WTC11 (cell line): ENCODE measurements at regions not wholly inside any gene's neighbourhood (a gene's known extent, or its start where the extent isn't known, plus 50 kb on each side); places are given as distances from the start of the nearest gene placed in this dataset.

Source experiments
- ATAC-seq: fragments of 200-7000 bp; cut with Tn5 transposase; 2 replicates; pipeline ENCODE4 v1.10.0; 2021; ENCODE audit warnings: mild to moderate bottlenecking, moderate library complexity
- CTCF ChIA-PET: fragments of 300-600 bp; sonication (Branson Sonifier 250); formaldehyde crosslinking; loops from one replicate; lab custom pipeline; 2021; ENCODE audit warnings: antibody characterized with exemption; lab: Charles Lee
- POLR2A ChIA-PET: fragments of 350-600 bp; sonication (Branson Sonifier 250); formaldehyde crosslinking; loops from one replicate; lab custom pipeline; 2021; ENCODE audit warnings: antibody characterized with exemption; lab: Charles Lee
- DNase-seq: peaks from one replicate; pipeline ENCODE4 v3.0.0; 2021; ENCODE audit warnings: low spot score
- H3K27ac Mint-ChIP-seq: 2 replicates; pipeline ENCODE4 v1.8.0; 2021; ENCODE audit warnings: mixed read lengths
- H3K27me3 Mint-ChIP-seq: 2 replicates; pipeline ENCODE4 v1.8.0; 2021; ENCODE audit warnings: low read depth, mild to moderate bottlenecking, moderate library complexity, mixed read lengths
- H3K36me3 Mint-ChIP-seq: 2 replicates; pipeline ENCODE4 v1.8.0; 2021; ENCODE audit warnings: mixed read lengths
- H3K4me1 Mint-ChIP-seq: 2 replicates; pipeline ENCODE4 v1.8.0; 2022; ENCODE audit warnings: mixed read lengths
- H3K4me3 Mint-ChIP-seq: 2 replicates; pipeline ENCODE4 v1.8.0; 2021; ENCODE audit warnings: mild to moderate bottlenecking, moderate library complexity, mixed read lengths
- H3K9me3 Mint-ChIP-seq: 2 replicates; pipeline ENCODE4 v1.8.0; 2021; ENCODE audit warnings: mixed read lengths
- ATF2 ChIP-seq: sonication (generic); formaldehyde crosslinking; IDR thresholded peaks from 2 replicates; pipeline ENCODE4 v1.8.1; 2022; ENCODE audit warnings: low read depth, missing genetic modification reagents, borderline replicate concordance
- CTCF ChIP-seq: fragments of 200-600 bp; IDR thresholded peaks from 2 replicates; pipeline ENCODE4 v1.8.0; 2022; ENCODE audit warnings: antibody characterized with exemption
- E2F5 ChIP-seq: sonication (generic); formaldehyde crosslinking; IDR thresholded peaks from 2 replicates; pipeline ENCODE4 v1.8.1; 2022; ENCODE audit warnings: mild to moderate bottlenecking, moderate library complexity, missing genetic modification reagents
- ETV6 ChIP-seq: sonication (generic); formaldehyde crosslinking; IDR thresholded peaks from 2 replicates; pipeline ENCODE4 v1.8.1; 2022; ENCODE audit warnings: mild to moderate bottlenecking, missing genetic modification reagents
- GTF2I ChIP-seq: fragments of 250-450 bp; sonication (Bioruptor Pico); conservative IDR thresholded peaks from 2 replicates; pipeline ENCODE4 v1.4.0; 2021; ENCODE audit warnings: mild to moderate bottlenecking
- IRF1 ChIP-seq: sonication (generic); formaldehyde crosslinking; IDR thresholded peaks from 2 replicates; pipeline ENCODE4 v1.8.0; 2023; ENCODE audit warnings: missing genetic modification reagents
- IRF2 ChIP-seq: sonication (generic); formaldehyde crosslinking; IDR thresholded peaks from 2 replicates; pipeline ENCODE4 v1.8.0; 2022; ENCODE audit warnings: low read depth, missing genetic modification reagents, borderline replicate concordance
- KAT7 ChIP-seq: sonication (generic); formaldehyde crosslinking; IDR thresholded peaks from 2 replicates; pipeline ENCODE4 v1.8.1; 2023; ENCODE audit warnings: missing genetic modification reagents, mild to moderate bottlenecking, borderline replicate concordance
- NFYB ChIP-seq: sonication (generic); formaldehyde crosslinking; conservative IDR thresholded peaks from 2 replicates; pipeline ENCODE4 v1.8.0; 2022; ENCODE audit warnings: low read depth, missing genetic modification reagents
- RELA ChIP-seq: sonication (generic); formaldehyde crosslinking; IDR thresholded peaks from 2 replicates; pipeline ENCODE4 v1.8.1; 2022; ENCODE audit warnings: missing genetic modification reagents, mild to moderate bottlenecking, borderline replicate concordance
- SOX15 ChIP-seq: fragments of 250-450 bp; sonication (Bioruptor Pico); IDR thresholded peaks from 2 replicates; pipeline ENCODE4 v1.9.0; 2021; ENCODE audit warnings: mild to moderate bottlenecking
- TCF7 ChIP-seq: sonication (generic); formaldehyde crosslinking; IDR thresholded peaks from 2 replicates; pipeline ENCODE4 v1.8.0; 2022; ENCODE audit warnings: mild to moderate bottlenecking, low read depth, missing genetic modification reagents, moderate library complexity
- TEAD1 ChIP-seq: sonication (generic); formaldehyde crosslinking; IDR thresholded peaks from 2 replicates; pipeline ENCODE4 v1.8.0; 2022; ENCODE audit warnings: mild to moderate bottlenecking, missing genetic modification reagents
- TEAD4 ChIP-seq: sonication (generic); formaldehyde crosslinking; IDR thresholded peaks from 2 replicates; pipeline ENCODE4 v1.8.0; 2022; ENCODE audit warnings: mild to moderate bottlenecking, missing genetic modification reagents
- ZNF138 ChIP-seq: sonication (generic); formaldehyde crosslinking; conservative IDR thresholded peaks from 2 replicates; pipeline ENCODE4 v1.8.1; 2022; ENCODE audit warnings: mild to moderate bottlenecking, moderate library complexity, missing genetic modification reagents
- ZNF416 ChIP-seq: fragments of 250-450 bp; sonication (Bioruptor Pico); IDR thresholded peaks from 2 replicates; pipeline ENCODE4 v1.9.0; 2021; ENCODE audit warnings: mild to moderate bottlenecking, inconsistent platforms
- ZNF425 ChIP-seq: fragments of 250-450 bp; sonication (Bioruptor Pico); conservative IDR thresholded peaks from 2 replicates; pipeline ENCODE4 v1.9.0; 2021; ENCODE audit warnings: mild to moderate bottlenecking
- TF ChIP-seq, protein P1 (sequence below): sonication (generic); formaldehyde crosslinking; IDR thresholded peaks from 2 replicates; pipeline ENCODE4 v1.8.1; 2023; ENCODE audit warnings: mild to moderate bottlenecking, missing genetic modification reagents, moderate library complexity
- TF ChIP-seq, protein P2 (sequence below): sonication (generic); formaldehyde crosslinking; IDR thresholded peaks from 2 replicates; pipeline ENCODE4 v1.8.1; 2023; ENCODE audit warnings: mild to moderate bottlenecking, missing genetic modification reagents, borderline replicate concordance
- TF ChIP-seq, protein P3 (sequence below): sonication (generic); formaldehyde crosslinking; IDR thresholded peaks from 2 replicates; pipeline ENCODE4 v1.8.1; 2023; ENCODE audit warnings: mild to moderate bottlenecking, missing genetic modification reagents

GRCh38 chr9:75574569-75574968 lies 315.9 kb upstream of the PCSK5 start:
- POLR2A ChIA-PET = no interaction called here
- no peak for TF ChIP-seq TEAD1 (CRISPR knock-in tag)
- no peak for TF ChIP-seq ZNF138 (CRISPR knock-in tag)
- no peak for TF ChIP-seq TEAD4
- no peak for TF ChIP-seq ATF2 (CRISPR knock-in tag)
- no peak for TF ChIP-seq IRF2 (CRISPR knock-in tag)
- TF ChIP-seq RELA (CRISPR knock-in tag) = no peak
- TF ChIP-seq GTF2I = no peak
- TF ChIP-seq KAT7 (CRISPR knock-in tag) = no peak
- TF ChIP-seq ZNF425 (CRISPR knock-in tag) = no peak
- TF ChIP-seq E2F5 = no peak
- no peak for TF ChIP-seq SOX15 (CRISPR knock-in tag)
- TF ChIP-seq, all 79 proteins: peak for 0
- no peak overlapping the region for H3K27ac Mint-ChIP-seq
- no peaks in the 10 kb centered on the region for H3K36me3 Mint-ChIP-seq
- H3K4me3 Mint-ChIP-seq = no peak overlapping the region
- no peaks in the 10 kb centered on the region for H3K9me3 Mint-ChIP-seq
- H3K4me1 Mint-ChIP-seq = peaks cover 13% of the 10 kb centered on the region
- ATAC-seq = no peak
- DNase-seq = no peak
- H3K27me3 Mint-ChIP-seq = no peaks in the 10 kb centered on the region
- CTCF ChIA-PET = interaction anchor here (1.1 kb wide), 1 partner anchor 27 kb away, joined by 3 read pairs; no protein-coding TSS in a partner anchor

DNA sequence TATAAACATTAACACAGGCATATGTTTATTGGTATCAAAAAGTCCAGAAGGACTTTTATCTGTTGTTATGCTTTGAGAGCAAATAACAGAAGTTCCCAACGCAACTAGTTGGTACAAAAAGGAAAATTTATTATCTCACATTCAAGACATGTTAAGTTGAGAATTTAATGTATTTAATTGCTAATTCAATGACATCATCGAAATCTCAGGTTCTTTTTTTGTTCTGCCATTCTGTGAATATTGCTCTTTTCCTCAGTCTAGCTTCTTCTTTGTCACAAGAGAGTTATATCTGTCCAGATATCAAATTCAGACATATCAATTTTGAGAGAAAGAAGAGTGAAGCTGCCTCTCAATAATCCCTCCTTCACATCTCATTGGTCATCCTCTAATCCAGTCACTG lies 307.6 kb upstream of the PCSK5 start:
- TF ChIP-seq IRF1 (CRISPR knock-in tag) (no peak), TEAD4 (no peak)
- ATAC-seq = no peak
- CTCF ChIA-PET = no interaction called here
- H3K9me3 Mint-ChIP-seq = peaks cover 14% of the 10 kb centered on the region
- H3K4me1 Mint-ChIP-seq = peaks cover 3% of the 10 kb centered on the region
- H3K27ac Mint-ChIP-seq = no peak overlapping the region
- no peaks in the 10 kb centered on the region for H3K36me3 Mint-ChIP-seq
- no peak for DNase-seq
- H3K27me3 Mint-ChIP-seq = no peaks in the 10 kb centered on the region
- H3K4me3 Mint-ChIP-seq = no peak overlapping the region
- POLR2A ChIA-PET = no interaction called here

GRCh38 chr9:75588808-75589207 lies 301.7 kb upstream of the PCSK5 start:
- Mint-ChIP-seq H3K27ac (no peak overlapping the region), H3K4me3 (no peak overlapping the region), H3K36me3 (no peaks in the 10 kb centered on the region; the same call in 1 of the 2 replicates), H3K9me3 (peaks cover 8% of the 10 kb centered on the region), H3K27me3 (no peaks in the 10 kb centered on the region), H3K4me1 (no peaks in the 10 kb centered on the region; the same call in 1 of the 2 replicates)
- ATAC-seq (no peak), DNase-seq (no peak)
- ChIA-PET POLR2A (no interaction called here), CTCF (no interaction called here)
- TF ChIP-seq ETV6 (no peak), CTCF (no peak), ZNF416 (CRISPR knock-in tag) (no peak), TCF7 (CRISPR knock-in tag) (no peak), NFYB (CRISPR knock-in tag) (no peak)
- TF ChIP-seq, protein P1, sequence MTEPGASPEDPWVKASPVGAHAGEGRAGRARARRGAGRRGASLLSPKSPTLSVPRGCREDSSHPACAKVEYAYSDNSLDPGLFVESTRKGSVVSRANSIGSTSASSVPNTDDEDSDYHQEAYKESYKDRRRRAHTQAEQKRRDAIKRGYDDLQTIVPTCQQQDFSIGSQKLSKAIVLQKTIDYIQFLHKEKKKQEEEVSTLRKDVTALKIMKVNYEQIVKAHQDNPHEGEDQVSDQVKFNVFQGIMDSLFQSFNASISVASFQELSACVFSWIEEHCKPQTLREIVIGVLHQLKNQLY (CRISPR knock-in tag) = no peak
- TF ChIP-seq, protein P2, sequence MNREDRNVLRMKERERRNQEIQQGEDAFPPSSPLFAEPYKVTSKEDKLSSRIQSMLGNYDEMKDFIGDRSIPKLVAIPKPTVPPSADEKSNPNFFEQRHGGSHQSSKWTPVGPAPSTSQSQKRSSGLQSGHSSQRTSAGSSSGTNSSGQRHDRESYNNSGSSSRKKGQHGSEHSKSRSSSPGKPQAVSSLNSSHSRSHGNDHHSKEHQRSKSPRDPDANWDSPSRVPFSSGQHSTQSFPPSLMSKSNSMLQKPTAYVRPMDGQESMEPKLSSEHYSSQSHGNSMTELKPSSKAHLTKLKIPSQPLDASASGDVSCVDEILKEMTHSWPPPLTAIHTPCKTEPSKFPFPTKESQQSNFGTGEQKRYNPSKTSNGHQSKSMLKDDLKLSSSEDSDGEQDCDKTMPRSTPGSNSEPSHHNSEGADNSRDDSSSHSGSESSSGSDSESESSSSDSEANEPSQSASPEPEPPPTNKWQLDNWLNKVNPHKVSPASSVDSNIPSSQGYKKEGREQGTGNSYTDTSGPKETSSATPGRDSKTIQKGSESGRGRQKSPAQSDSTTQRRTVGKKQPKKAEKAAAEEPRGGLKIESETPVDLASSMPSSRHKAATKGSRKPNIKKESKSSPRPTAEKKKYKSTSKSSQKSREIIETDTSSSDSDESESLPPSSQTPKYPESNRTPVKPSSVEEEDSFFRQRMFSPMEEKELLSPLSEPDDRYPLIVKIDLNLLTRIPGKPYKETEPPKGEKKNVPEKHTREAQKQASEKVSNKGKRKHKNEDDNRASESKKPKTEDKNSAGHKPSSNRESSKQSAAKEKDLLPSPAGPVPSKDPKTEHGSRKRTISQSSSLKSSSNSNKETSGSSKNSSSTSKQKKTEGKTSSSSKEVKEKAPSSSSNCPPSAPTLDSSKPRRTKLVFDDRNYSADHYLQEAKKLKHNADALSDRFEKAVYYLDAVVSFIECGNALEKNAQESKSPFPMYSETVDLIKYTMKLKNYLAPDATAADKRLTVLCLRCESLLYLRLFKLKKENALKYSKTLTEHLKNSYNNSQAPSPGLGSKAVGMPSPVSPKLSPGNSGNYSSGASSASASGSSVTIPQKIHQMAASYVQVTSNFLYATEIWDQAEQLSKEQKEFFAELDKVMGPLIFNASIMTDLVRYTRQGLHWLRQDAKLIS (CRISPR knock-in tag) = no peak
- TF ChIP-seq, protein P3, sequence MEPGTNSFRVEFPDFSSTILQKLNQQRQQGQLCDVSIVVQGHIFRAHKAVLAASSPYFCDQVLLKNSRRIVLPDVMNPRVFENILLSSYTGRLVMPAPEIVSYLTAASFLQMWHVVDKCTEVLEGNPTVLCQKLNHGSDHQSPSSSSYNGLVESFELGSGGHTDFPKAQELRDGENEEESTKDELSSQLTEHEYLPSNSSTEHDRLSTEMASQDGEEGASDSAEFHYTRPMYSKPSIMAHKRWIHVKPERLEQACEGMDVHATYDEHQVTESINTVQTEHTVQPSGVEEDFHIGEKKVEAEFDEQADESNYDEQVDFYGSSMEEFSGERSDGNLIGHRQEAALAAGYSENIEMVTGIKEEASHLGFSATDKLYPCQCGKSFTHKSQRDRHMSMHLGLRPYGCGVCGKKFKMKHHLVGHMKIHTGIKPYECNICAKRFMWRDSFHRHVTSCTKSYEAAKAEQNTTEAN (CRISPR knock-in tag) = no peak
